ENCODE measurements at regions not wholly inside any gene's neighbourhood (a gene's known extent, or its start where the extent isn't known, plus 50 kb on each side); places are given as distances from the start of the nearest gene placed in this dataset.
"Not testable (repeated sequence)": the region's sequence is repeated elsewhere in the genome, so short reads cannot be mapped to it uniquely, and the experiment has no call there.

DNA sequence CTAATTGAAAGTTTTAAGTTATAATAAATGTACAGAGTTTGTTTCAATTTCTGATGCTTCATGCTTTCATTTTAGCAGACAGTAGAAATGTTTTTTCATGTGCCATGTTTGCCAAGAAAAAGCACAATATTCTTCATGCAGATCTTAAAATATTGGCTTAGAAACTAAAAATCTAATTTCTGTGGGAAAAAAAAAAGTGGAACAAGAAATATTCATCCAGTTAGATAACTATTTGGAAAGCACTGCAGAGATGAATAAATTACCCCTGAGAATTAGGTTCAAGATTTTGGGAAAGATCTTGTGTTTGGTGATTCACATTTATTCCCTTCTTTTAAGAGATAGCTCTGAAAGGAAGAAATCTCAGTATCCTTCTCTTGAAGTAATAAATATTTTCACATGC is 912.5 kb downstream of the C4orf33 start:
- Histone ChIP-seq H3K36me3 (ENCODE audit: insufficient read depth, low read length) (no peaks in the 10 kb centered on the region), H3K4me1 (ENCODE audit: insufficient read depth, low read length) (no peaks in the 10 kb centered on the region), H3K27me3 (ENCODE audit: control insufficient read depth in 1 of 2, insufficient read depth in 2 of 2, low read length in 2 of 2) (no peaks in the 10 kb centered on the region), H3K4me3 (ENCODE audit: low read length) (no peak overlapping the region), H3K9me3 (ENCODE audit: control insufficient read depth in 1 of 2, insufficient read depth in 1 of 2, low read length in 2 of 2) (peaks cover 0 to 6% of the 10 kb centered on the region in 2 experiments), H3K27ac (ENCODE audit: low read depth in 1 of 2, low read length in 2 of 2) (no peak overlapping the region)
- ATAC-seq (ENCODE audit: poor library complexity) (no peak), DNase-seq (no peak)
- Mint-ChIP-seq H3K27me3 (no peaks in the 10 kb centered on the region), H3K9me3 (no peaks in the 10 kb centered on the region), H3K27ac (no peak overlapping the region), H3K36me3 (ENCODE audit: low read depth) (no peaks in the 10 kb centered on the region), H3K4me1 (ENCODE audit: low read depth) (no peaks in the 10 kb centered on the region), H3K4me3 (no peak overlapping the region)
- ChIA-PET POLR2A (no interaction called here), CTCF (no interaction called here)
- TF ChIP-seq, protein P1, sequence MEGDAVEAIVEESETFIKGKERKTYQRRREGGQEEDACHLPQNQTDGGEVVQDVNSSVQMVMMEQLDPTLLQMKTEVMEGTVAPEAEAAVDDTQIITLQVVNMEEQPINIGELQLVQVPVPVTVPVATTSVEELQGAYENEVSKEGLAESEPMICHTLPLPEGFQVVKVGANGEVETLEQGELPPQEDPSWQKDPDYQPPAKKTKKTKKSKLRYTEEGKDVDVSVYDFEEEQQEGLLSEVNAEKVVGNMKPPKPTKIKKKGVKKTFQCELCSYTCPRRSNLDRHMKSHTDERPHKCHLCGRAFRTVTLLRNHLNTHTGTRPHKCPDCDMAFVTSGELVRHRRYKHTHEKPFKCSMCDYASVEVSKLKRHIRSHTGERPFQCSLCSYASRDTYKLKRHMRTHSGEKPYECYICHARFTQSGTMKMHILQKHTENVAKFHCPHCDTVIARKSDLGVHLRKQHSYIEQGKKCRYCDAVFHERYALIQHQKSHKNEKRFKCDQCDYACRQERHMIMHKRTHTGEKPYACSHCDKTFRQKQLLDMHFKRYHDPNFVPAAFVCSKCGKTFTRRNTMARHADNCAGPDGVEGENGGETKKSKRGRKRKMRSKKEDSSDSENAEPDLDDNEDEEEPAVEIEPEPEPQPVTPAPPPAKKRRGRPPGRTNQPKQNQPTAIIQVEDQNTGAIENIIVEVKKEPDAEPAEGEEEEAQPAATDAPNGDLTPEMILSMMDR (IDR thresholded peaks at IDR 0.05) = no peak
- intact Hi-C loops (cut with DNase I, micrococcal nuclease) = no loop called here

DNA sequence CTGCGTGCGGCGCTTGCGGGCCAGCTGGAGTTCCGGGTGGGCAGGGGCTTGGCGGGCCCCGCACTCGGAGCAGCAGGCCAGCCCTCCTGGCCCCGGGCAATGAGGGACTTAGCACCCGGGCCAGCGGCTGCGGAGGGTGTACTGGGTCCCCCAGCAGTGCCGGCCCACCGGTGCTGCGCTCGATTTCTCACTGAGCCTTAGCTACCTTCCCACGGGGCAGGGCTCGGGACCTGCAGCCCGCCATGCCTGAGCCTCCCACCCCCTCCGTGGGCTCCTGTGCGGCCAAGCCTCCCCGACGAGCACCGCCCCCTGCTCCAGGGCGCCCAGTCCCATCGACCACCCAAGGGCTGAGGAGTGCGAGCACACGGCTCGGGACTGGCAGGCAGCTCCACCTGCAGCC is 916.9 kb downstream of the C4orf33 start:
- ATAC-seq (ENCODE audit: poor library complexity); H3K4me3 ChIP-seq (ENCODE audit: low read length); H3K4me1 ChIP-seq (ENCODE audit: insufficient read depth, low read length); H3K36me3 ChIP-seq (ENCODE audit: insufficient read depth, low read length); H3K9me3 Mint-ChIP-seq; H3K27me3 Mint-ChIP-seq; H3K9me3 ChIP-seq (ENCODE audit: control insufficient read depth in 1 of 2, insufficient read depth in 1 of 2, low read length in 2 of 2); H3K27ac Mint-ChIP-seq; H3K36me3 Mint-ChIP-seq (ENCODE audit: low read depth); H3K27ac ChIP-seq (ENCODE audit: low read depth in 1 of 2, low read length in 2 of 2); intact Hi-C loops (cut with DNase I, micrococcal nuclease); H3K27me3 ChIP-seq (ENCODE audit: control insufficient read depth in 1 of 2, insufficient read depth in 2 of 2, low read length in 2 of 2); H3K4me1 Mint-ChIP-seq (ENCODE audit: low read depth); POLR2A ChIA-PET; DNase-seq; H3K4me3 Mint-ChIP-seq: not testable (repeated sequence)
- CTCF ChIA-PET = interaction anchor here (0.8 kb wide), 1 partner anchor 12 kb away, joined by 3 read pairs; no protein-coding TSS in a partner anchor

DNA sequence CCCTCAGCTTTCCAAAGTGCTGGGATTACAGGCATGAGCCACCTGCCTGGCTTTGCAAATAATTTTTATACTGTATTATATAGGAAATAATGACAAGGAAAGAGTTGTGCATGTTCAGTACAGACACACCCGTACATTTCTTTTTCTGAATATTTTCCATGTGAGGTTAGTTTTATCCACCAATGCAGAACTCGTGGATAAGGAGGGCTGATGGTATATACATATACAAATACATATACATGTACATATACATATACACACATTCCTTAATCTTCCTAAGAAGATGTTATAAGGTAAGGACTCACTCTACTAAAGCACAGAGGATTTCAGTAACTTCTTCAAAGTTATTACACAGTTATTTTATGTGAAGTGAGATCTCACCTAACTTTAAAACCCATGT is 925.8 kb downstream of the C4orf33 start:
- Mint-ChIP-seq H3K4me1 (ENCODE audit: low read depth) (no peaks in the 10 kb centered on the region), H3K27ac (no peak overlapping the region), H3K9me3 (no peaks in the 10 kb centered on the region), H3K27me3 (no peaks in the 10 kb centered on the region), H3K36me3 (ENCODE audit: low read depth) (no peaks in the 10 kb centered on the region), H3K4me3 (no peak overlapping the region)
- ChIA-PET POLR2A (no interaction called here), CTCF (interaction anchor here (0.7 kb wide), 1 partner anchor 945 kb away, joined by 4 read pairs; no protein-coding TSS in a partner anchor)
- no peaks in the 10 kb centered on the region for H3K9me3 ChIP-seq (ENCODE audit: control insufficient read depth in 1 of 2, insufficient read depth in 1 of 2, low read length in 2 of 2)
- TF ChIP-seq, protein P1 (IDR thresholded peaks at IDR 0.05) = no peak
- intact Hi-C loops (cut with DNase I, micrococcal nuclease) = no loop called here
- DNase-seq (no peak), ATAC-seq (ENCODE audit: poor library complexity) (no peak)
- no peak overlapping the region for H3K27ac ChIP-seq (ENCODE audit: low read depth in 1 of 2, low read length in 2 of 2)
- no peaks in the 10 kb centered on the region for H3K27me3 ChIP-seq (ENCODE audit: control insufficient read depth in 1 of 2, insufficient read depth in 2 of 2, low read length in 2 of 2)
- H3K4me3 ChIP-seq (ENCODE audit: low read length) = no peak overlapping the region
- no peaks in the 10 kb centered on the region for H3K4me1 ChIP-seq (ENCODE audit: insufficient read depth, low read length)
- no peaks in the 10 kb centered on the region for H3K36me3 ChIP-seq (ENCODE audit: insufficient read depth, low read length)

DNA sequence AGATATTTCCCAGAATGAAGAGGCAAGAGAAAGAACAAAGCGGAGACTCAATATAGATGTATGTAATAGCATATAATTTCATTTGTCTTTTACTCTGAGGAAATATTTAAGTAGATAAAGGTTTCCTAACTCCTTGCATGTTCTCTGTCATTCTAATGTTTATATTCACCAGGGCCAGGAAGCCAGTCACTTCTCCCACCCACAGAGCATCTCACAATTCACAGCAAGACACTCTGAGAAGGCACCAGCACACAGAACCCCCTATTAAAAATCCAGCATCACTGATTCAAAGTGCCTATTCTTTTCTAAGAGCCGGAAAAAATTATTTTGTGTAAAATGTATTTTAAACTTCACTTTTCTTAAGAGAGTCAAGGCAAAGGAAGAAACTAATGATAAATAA is 927.1 kb downstream of the C4orf33 start:
- no peak overlapping the region for H3K27ac Mint-ChIP-seq
- ATAC-seq (ENCODE audit: poor library complexity) (no peak), DNase-seq (no peak)
- Histone ChIP-seq H3K4me3 (ENCODE audit: low read length) (no peak overlapping the region), H3K27ac (ENCODE audit: low read depth in 1 of 2, low read length in 2 of 2) (no peak overlapping the region), H3K36me3 (ENCODE audit: insufficient read depth, low read length) (no peaks in the 10 kb centered on the region), H3K4me1 (ENCODE audit: insufficient read depth, low read length) (no peaks in the 10 kb centered on the region), H3K27me3 (ENCODE audit: control insufficient read depth in 1 of 2, insufficient read depth in 2 of 2, low read length in 2 of 2) (no peaks in the 10 kb centered on the region), H3K9me3 (ENCODE audit: control insufficient read depth in 1 of 2, insufficient read depth in 1 of 2, low read length in 2 of 2) (no peaks in the 10 kb centered on the region)
- TF ChIP-seq, protein P1 (IDR thresholded peaks at IDR 0.05) = no peak
- no peaks in the 10 kb centered on the region for H3K9me3 Mint-ChIP-seq
- H3K4me3 Mint-ChIP-seq = no peak overlapping the region
- H3K27me3 Mint-ChIP-seq = no peaks in the 10 kb centered on the region
- ChIA-PET POLR2A (no interaction called here), CTCF (no interaction called here)
- H3K4me1 Mint-ChIP-seq (ENCODE audit: low read depth) = no peaks in the 10 kb centered on the region
- intact Hi-C loops (cut with DNase I, micrococcal nuclease) = no loop called here
- H3K36me3 Mint-ChIP-seq (ENCODE audit: low read depth) = no peaks in the 10 kb centered on the region

Data from CD4-positive, alpha-beta T cell (primary cell).